HG03439 (cell line): ENCODE measurements at regions not wholly inside any gene's neighbourhood (a gene's known extent, or its start where the extent isn't known, plus 50 kb on each side); places are given as distances from the start of the nearest gene placed in this dataset.
"Not testable (repeated sequence)": the region's sequence is repeated elsewhere in the genome, so short reads cannot be mapped to it uniquely, and the experiment has no call there.

Source experiments
- ATAC-seq: cut with Tn5 transposase; IDR thresholded peaks from one replicate; pipeline ENCODE4 v1.9.1; 2021; ENCODE audit warnings: mild to moderate bottlenecking, moderate library complexity; ENCODE audit not compliant: unreplicated experiment

- no peak for ATAC-seq
These were observed 202.7 kb downstream of the SPRY1 start for GRCh38 chr4:123599061-123599919.

DNA sequence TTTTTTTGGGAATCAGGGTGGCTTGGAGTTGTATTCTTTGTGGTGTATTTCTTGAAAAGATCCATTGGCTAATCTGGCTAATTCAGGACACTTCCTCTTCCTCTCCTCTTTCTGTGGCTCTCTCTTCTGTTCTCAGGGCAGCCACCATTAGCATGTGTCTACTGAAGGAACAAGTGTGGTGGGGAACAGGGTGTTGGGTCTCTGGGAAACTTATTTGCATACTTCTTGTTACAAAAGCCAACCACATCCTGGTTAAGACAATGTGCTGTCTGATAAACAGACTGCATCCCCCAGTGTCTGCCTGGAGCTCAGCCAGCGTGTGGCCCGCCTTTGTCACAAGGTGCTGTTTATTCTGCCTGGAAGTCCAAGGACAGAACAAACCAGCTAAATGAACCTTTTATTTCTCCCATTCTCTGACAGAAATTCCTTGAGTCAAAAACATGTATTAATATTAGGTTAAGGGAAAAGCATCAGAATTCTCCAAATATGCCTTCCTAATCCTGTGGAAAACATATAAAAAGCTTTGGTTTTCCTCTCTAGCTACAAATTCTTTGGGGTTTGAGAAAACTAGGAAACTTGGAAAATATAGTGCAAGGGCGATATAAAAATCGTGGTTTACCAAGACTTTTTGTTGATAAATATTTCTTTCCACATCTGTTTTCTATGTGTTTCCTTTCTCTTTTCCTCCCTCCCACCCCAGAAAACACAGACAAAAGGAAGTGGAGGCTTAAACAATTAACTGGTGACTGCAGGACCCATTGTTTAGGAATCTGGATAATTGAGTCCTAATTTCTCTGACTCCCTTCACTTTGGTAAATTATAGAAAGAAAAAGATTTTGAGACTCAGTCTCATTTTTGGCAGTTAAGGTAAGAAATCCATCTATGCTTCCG lies 203.6 kb downstream of the SPRY1 start:
- peak; percentile 99 for ATAC-seq

DNA sequence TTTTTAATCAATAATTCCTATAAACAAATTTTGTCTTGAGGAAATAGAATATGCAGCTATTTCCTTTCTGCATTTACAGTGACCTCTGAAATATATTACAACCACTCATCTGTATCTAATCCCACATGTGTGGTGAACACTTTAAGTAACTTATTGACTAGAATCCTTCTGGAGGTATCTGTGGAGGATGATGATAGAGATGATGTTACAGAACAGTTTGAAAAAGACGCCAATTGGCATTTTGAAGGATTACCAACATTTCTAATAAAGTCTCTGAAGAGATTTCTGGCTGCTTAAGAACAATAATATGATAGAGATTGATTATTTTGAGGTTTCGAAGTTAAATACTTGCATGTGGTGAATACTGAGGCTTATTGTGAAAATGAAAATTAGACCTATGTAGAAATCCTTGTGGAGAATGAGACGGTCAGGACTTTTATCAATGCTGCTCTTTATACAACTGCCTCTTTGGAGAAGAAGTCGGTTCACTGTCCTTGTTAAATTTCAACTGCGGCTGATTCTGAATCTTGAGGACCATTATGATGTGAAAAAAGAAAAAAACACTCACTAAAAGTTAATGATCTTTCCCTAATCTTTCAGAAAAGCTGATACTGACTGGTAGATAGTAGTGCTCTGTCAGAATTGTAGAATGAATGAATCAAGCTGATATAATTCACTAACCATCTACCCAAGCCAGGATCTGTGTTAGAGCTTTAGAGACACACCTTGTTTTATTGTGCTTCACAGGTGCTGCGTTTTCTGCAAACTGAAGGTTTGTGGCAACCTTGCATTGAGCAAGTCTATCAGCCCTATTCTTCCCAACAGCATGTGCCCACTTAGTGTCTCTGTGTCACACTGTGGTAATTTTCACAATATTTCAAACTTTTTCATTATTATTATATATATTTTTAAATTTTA lies 204.7 kb downstream of the SPRY1 start:
- ATAC-seq: no peak

DNA sequence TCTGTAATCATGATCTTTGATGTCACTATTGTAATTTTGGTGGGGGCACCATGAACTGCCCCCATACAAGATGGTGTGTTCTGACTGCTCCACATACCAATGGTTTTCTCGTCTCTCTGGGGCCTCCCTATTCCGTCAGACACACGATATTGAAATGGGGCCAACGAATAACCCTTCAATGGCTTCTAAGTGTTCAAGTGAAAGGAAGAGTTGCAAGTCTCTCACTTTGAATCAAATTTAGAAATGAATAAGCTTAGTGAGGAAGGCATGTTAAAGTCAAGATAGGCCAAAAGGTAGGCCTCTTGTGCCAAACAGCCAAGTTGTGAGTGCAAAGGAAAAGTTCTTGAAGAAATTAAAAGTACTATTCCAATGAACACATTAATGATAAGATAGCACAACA lies 205.4 kb downstream of the SPRY1 start:
- ATAC-seq: no peak

- no peak for ATAC-seq
These were observed 206.6 kb downstream of the SPRY1 start for GRCh38 chr4:123603165-123603564.

DNA sequence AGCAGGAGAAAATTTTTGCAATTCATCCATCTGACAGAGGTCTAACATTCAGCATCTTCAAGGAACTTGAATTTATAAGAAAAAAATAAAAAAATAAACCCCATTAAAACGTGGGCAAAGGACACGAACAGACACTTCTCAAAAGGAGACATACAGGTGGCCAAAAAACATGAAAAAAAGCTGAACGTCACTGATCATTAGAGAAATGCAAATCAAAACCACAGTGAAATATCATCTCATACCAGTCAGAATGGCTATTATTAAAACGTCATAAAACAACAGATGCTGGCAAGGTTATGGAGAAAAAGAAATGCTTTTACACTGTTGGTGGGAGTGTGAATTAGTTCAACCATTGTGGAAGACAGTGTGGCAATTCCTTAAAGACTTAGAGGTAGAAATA lies 209.2 kb downstream of the SPRY1 start:
- ATAC-seq: not testable (repeated sequence)

DNA sequence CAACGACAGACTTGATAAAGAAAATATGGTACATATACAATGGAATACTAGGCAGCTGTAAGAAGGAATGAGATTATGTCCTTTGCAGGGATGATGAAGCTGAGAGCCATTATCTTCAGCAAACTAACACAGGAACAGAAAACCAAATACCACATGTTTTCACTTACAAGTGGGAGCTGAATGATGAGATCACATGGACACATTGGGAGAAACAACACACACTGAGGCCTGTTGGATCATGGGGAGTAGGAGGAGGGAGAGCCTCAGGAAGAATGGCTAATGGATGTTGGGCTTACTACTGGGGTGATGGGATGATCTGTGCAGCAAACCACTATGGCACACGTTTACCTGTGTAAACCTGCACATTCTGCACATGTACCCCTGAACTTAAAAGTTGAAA lies 209.7 kb downstream of the SPRY1 start:
- ATAC-seq: no peak

- no peak for ATAC-seq
These were observed 210.4 kb downstream of the SPRY1 start for GRCh38 chr4:123606946-123607542.

DNA sequence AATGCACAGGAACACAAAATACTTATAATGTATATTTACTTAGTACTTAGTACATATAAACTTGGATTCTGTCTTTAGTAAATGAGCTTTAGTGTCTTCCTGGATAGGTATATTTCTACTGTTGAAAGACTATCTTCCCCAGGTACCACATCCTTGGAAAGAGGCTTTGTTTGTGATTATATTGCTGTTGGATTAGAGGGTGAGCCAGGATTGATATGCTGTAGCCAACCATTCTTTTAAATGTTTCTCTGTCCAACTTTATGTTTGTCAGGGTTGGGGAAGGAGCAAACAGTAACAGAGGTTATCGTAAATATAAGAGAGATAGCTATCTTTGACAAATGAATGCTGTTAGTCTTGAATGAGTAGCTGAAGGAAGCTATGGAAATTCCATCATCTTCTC lies 213.2 kb downstream of the SPRY1 start:
- ATAC-seq: no peak

GRCh38 chr4:123613586-123614344 lies 217.2 kb downstream of the SPRY1 start:
- no peak for ATAC-seq

- ATAC-seq: no peak
These were observed 219.3 kb downstream of the SPRY1 start for GRCh38 chr4:123615901-123616300.

DNA sequence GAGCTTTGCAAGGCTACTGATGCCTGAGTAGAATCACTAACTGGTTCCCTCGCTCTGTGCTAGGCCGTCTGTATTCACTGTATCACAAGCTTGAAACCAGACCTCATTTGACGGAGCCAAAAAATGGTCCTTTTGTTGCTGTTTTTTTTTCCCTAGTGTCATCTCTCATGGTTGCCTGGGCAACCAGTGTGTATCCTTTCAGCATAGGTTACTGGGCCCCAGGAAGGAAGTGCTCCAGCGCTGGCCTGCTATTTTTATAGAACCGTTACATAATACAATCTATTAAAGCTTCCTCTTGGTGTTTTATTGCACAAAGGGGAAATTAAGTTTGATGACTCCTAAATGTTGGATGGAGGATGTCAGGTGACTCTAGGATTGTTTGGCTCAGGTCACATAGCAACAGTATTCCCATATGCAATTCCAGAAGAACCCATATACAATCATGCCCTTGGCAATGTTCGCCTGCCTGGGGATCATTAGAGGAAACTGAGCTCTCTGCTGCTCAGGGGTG lies 220.4 kb downstream of the SPRY1 start:
- no peak for ATAC-seq

- no peak for ATAC-seq
These were observed 221.2 kb downstream of the SPRY1 start for GRCh38 chr4:123617791-123618190.

DNA sequence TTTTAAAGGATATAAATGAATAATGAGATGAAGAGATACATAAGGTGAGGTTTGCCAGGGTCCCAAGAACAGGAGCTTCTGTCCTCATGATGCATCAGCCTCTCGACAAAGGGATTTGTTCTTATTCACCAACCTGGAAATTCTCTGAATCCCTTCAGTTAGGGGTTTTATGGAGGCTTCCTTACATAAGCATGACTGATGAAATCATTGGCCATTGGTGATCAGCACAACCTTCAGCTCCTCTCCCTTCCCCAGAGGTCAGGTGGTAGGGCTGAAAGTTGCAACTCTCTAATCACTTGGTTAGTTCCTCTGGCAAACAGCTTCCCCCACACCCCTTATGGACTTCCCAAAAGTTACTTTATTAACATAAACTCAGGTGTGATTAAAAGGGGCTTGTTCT lies 222.0 kb downstream of the SPRY1 start:
- no peak for ATAC-seq

DNA sequence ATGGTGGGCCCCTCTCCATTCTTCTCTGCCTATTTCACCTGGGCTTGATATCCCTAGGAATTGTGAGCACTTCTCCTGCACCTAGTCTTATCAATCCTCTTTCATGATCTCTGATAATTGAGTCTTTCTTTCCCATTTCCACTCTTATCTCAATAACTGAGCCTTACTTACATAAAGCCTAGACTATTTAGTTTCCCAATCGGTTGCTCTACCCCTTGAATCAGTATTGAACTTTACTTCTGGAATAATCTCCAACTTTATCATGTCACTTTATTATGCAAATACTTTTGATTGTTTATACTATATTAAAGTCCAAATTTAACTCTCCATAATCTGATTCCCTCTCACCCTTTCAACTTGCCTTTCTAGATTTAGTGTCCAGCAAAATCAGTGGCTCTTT lies 222.7 kb downstream of the SPRY1 start:
- ATAC-seq: no peak

DNA sequence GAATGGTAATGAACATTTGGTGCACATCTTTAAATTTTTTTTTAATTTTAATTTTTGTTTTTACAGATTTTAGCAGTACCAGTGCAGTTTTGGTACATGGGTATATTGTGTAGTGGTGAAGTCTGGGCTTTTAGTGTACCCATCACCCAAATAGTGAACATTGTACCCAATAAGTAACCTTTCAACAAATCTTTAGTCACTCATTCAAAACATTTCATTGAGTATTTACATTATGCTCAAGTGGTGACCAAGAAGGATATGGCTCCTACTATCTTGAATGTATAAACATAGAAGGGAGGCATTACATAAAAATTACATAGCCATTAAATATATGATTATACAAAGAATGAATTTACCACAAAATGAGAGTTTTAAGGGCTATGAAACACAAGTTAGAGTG lies 223.3 kb downstream of the SPRY1 start:
- no peak for ATAC-seq

DNA sequence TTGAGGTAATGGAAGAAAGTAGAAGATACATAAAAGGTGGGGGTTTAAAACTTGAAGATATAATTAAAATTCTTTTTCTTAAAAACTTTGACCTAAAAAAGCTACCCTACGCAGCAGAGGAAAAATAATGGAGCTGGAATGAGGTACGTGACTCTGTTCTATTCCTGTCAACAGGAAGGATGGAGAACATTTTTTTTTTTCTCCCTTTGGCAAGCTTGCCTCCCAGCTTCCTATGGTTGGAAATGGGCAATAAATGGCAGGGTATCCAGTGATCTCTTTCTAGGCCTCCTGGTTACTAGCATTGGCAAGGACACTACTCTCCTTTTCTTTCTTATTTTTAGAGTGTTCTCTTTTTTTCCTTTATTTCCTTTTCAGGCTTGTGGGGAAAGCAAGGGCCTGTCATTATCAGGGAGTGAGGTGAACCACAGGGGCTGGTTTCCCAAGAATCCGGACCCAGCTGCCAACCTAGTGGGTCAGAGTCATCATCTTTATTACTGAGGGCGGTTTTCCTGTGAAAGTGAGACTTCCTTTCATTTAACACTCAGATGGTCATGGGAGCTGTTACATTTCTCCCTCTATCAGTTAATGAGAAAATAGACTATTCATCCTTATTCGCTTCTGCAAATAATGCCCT lies 224.6 kb downstream of the SPRY1 start:
- no peak for ATAC-seq

DNA sequence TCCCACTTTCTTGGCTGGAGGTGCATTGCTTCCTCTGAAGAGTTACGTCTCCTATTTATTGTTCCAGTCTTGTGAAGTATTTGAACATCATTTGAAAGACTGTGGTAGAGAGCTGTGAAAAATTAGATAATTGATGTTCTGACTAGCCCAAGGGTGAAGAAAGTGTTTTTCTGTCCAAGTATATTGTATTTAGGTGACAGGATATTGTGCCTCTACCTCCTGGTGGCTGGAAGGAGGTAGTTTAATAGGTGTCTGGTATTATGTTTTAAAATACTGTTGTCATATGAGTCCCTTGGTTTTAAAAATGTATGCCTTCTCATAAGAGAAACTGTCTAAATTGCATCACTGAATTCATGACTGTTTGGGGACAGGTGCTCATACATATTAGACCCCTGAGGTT lies 226.0 kb downstream of the SPRY1 start:
- no peak for ATAC-seq

- ATAC-seq: no peak
These were observed 227.0 kb downstream of the SPRY1 start for GRCh38 chr4:123623611-123624010.
